ENCODE measurements at regions not wholly inside any gene's neighbourhood (a gene's known extent, or its start where the extent isn't known, plus 50 kb on each side); places are given as distances from the start of the nearest gene placed in this dataset.

DNA sequence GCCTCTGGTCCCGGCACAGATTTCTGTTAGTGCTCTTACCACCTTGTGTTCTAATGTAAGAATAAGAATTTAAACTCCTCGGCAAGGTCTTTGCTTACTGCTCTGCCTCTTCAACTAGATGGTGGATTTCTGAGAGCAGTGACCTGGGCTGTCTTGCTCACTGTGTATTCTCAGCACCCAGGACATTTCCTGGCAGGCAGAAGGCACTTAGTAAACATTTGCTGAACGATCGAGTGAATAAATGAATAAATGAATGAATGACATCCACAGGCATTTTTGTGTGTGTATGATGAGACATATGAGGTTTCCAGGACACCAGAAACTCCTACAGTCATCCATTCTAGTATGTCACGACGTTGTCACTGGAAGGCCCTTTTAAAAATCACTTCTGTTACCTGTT lies 143.2 kb downstream of the BOD1 start:
- H3K27ac ChIP-seq (ENCODE audit: insufficient read depth, low read depth, low read length): no peak overlapping the region
- H3K4me1 ChIP-seq (ENCODE audit: control insufficient read depth, extremely low read depth, insufficient read depth, low read length): peaks cover 4% of the 10 kb centered on the region
- no peaks in the 10 kb centered on the region for H3K27me3 ChIP-seq (ENCODE audit: control insufficient read depth in 2 of 2, insufficient read depth in 2 of 2, low read length in 2 of 2)
- dilution Hi-C loops (cut with MboI; ENCODE audit: extremely low pct_ligation_motif_present, low sequenced_read_pairs) (no loop called here), intact Hi-C loops (cut with micrococcal nuclease) (no loop called here)
- no peak for DNase-seq (ENCODE audit: low read depth, low spot score)
- H3K9ac ChIP-seq (replicated peaks; ENCODE audit: extremely low read depth, insufficient read depth, low read length): no peak overlapping the region
- no peaks in the 10 kb centered on the region for H3K9me3 ChIP-seq (replicated peaks; ENCODE audit: control insufficient read depth, insufficient read depth, low read length)
- no peaks in the 10 kb centered on the region for H3K9me1 ChIP-seq (replicated peaks; ENCODE audit: control insufficient read depth, extremely low read depth, insufficient read depth, low read length)
- no peak for FAIRE-seq
- H2AFZ ChIP-seq (ENCODE audit: low read depth, low read length): no peak overlapping the region
- no peaks in the 10 kb centered on the region for H3K79me2 ChIP-seq (ENCODE audit: control insufficient read depth, insufficient read depth, low read length)
- no peak overlapping the region for H3K4me3 ChIP-seq (replicated peaks in 1 of 3; ENCODE audit: insufficient read depth in 1 of 3, low read depth in 1 of 3, low read length in 3 of 3)
- H3K4me2 ChIP-seq (ENCODE audit: insufficient read depth, low read length): no peak overlapping the region
- POLR2A ChIA-PET: no interaction called here
- CTCF ChIA-PET: no interaction called here
- no TSS peak for BruUV-seq (replicated peaks)
- no peaks in the 10 kb centered on the region for H4K20me1 ChIP-seq (replicated peaks; ENCODE audit: control insufficient read depth, extremely low read depth, insufficient read depth, low read length)
- TF ChIP-seq POLR2AphosphoS5 (IDR thresholded peaks at IDR 0.05; ENCODE audit: insufficient read depth, low read depth, low read length) (no peak), FOS (IDR thresholded peaks at IDR 0.05; ENCODE audit: borderline replicate concordance, insufficient read depth, low read length) (no peak), GATA2 (IDR thresholded peaks at IDR 0.05; ENCODE audit: insufficient read depth, insufficient read length, low read depth, low read length) (no peak), EZH2 (IDR thresholded peaks at IDR 0.05; ENCODE audit: borderline replicate concordance, low read depth, low read length, severe bottlenecking) (no peak), JUN (IDR thresholded peaks at IDR 0.05; ENCODE audit: borderline replicate concordance, insufficient read depth, insufficient read length, low read depth) (no peak), MYC (IDR thresholded peaks at IDR 0.05; ENCODE audit: low read depth, low read length) (no peak)
- TF ChIP-seq, protein P1, sequence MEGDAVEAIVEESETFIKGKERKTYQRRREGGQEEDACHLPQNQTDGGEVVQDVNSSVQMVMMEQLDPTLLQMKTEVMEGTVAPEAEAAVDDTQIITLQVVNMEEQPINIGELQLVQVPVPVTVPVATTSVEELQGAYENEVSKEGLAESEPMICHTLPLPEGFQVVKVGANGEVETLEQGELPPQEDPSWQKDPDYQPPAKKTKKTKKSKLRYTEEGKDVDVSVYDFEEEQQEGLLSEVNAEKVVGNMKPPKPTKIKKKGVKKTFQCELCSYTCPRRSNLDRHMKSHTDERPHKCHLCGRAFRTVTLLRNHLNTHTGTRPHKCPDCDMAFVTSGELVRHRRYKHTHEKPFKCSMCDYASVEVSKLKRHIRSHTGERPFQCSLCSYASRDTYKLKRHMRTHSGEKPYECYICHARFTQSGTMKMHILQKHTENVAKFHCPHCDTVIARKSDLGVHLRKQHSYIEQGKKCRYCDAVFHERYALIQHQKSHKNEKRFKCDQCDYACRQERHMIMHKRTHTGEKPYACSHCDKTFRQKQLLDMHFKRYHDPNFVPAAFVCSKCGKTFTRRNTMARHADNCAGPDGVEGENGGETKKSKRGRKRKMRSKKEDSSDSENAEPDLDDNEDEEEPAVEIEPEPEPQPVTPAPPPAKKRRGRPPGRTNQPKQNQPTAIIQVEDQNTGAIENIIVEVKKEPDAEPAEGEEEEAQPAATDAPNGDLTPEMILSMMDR (IDR thresholded peaks at IDR 0.05; ENCODE audit: extremely low read depth in 1 of 2, insufficient read depth in 1 of 2, low read depth in 1 of 2, low read length in 2 of 2): no peak
- H3K36me3 ChIP-seq (ENCODE audit: control insufficient read depth in 2 of 2, extremely low read depth in 1 of 2, insufficient read depth in 2 of 2, low read length in 2 of 2): no peaks in the 10 kb centered on the region
